Activated T-cell treated with anti-CD3 and anti-CD28 coated beads, Interleukin-2, amount 50 U/mL, for 4 hours (primary cell): ENCODE measurements at regions not wholly inside any gene's neighbourhood (a gene's known extent, or its start where the extent isn't known, plus 50 kb on each side); places are given as distances from the start of the nearest gene placed in this dataset.
"Not testable (repeated sequence)": the region's sequence is repeated elsewhere in the genome, so short reads cannot be mapped to it uniquely, and the experiment has no call there.

Experiments
- ATAC-seq, 2 donors: fragments of 200-7000 bp; cut with Tn5 transposase; one replicate each; pipeline ENCODE4 v1.10.0; 2021
- DNase-seq: peaks from one replicate; pipeline ENCODE4 v3.0.0-alpha.2; 2020
- H3K27me3 Mint-ChIP-seq: one replicate; pipeline ENCODE4 v1.8.0; 2021; ENCODE audit warnings: low read depth, mixed read lengths
- H3K36me3 Mint-ChIP-seq: one replicate; pipeline ENCODE4 v1.8.0; 2022; ENCODE audit warnings: mixed read lengths; ENCODE audit not compliant: insufficient read depth
- H3K4me1 Mint-ChIP-seq: one replicate; pipeline ENCODE4 v1.8.0; 2021; ENCODE audit warnings: low read depth, mixed read lengths
- H3K4me3 Mint-ChIP-seq: one replicate; pipeline ENCODE4 v1.8.0; 2021; ENCODE audit warnings: mild to moderate bottlenecking, moderate library complexity, mixed read lengths
- H3K9me3 Mint-ChIP-seq: one replicate; pipeline ENCODE4 v1.8.0; 2021; ENCODE audit warnings: mixed read lengths

GRCh38 chr1:120972863-120973262 lies 83.3 kb downstream of the PPIAL4A start:
- DNase-seq, H3K27me3 Mint-ChIP-seq, H3K4me1 Mint-ChIP-seq, H3K4me3 Mint-ChIP-seq, H3K9me3 Mint-ChIP-seq, H3K36me3 Mint-ChIP-seq, ATAC-seq: not testable (repeated sequence)

GRCh38 chr1:120973836-120974235 lies 84.3 kb downstream of the PPIAL4A start:
- not testable (repeated sequence) for H3K4me3 Mint-ChIP-seq, ATAC-seq, H3K9me3 Mint-ChIP-seq, H3K36me3 Mint-ChIP-seq, H3K4me1 Mint-ChIP-seq, DNase-seq, H3K27me3 Mint-ChIP-seq

- not testable (repeated sequence) for H3K27me3 Mint-ChIP-seq, H3K36me3 Mint-ChIP-seq, H3K4me1 Mint-ChIP-seq, H3K4me3 Mint-ChIP-seq, H3K9me3 Mint-ChIP-seq, ATAC-seq, DNase-seq
Measured at GRCh38 chr1:120977279-120977678, 87.7 kb downstream of the PPIAL4A start.

- H3K36me3 Mint-ChIP-seq, ATAC-seq, H3K9me3 Mint-ChIP-seq, DNase-seq, H3K4me3 Mint-ChIP-seq, H3K4me1 Mint-ChIP-seq, H3K27me3 Mint-ChIP-seq: not testable (repeated sequence)
Measured at GRCh38 chr1:120981489-120982094, 92.0 kb downstream of the PPIAL4A start.

GRCh38 chr1:120994614-120995013 lies 105.0 kb downstream of the PPIAL4A start:
- H3K4me3 Mint-ChIP-seq, H3K9me3 Mint-ChIP-seq, H3K27me3 Mint-ChIP-seq, H3K4me1 Mint-ChIP-seq, H3K36me3 Mint-ChIP-seq, DNase-seq, ATAC-seq: not testable (repeated sequence)

GRCh38 chr1:120995025-120995424 lies 105.5 kb downstream of the PPIAL4A start:
- not testable (repeated sequence) for H3K36me3 Mint-ChIP-seq, DNase-seq, H3K27me3 Mint-ChIP-seq, H3K4me1 Mint-ChIP-seq, H3K4me3 Mint-ChIP-seq, H3K9me3 Mint-ChIP-seq
- peak; percentile 78 to 88 for ATAC-seq

- H3K36me3 Mint-ChIP-seq, H3K4me3 Mint-ChIP-seq, H3K9me3 Mint-ChIP-seq, DNase-seq, H3K27me3 Mint-ChIP-seq, H3K4me1 Mint-ChIP-seq: not testable (repeated sequence)
- peak; percentile 63 to 77 for ATAC-seq
Measured at GRCh38 chr1:121001090-121001726, 111.6 kb downstream of the PPIAL4A start.

- not testable (repeated sequence) for H3K9me3 Mint-ChIP-seq, H3K27me3 Mint-ChIP-seq, ATAC-seq, H3K4me3 Mint-ChIP-seq, DNase-seq, H3K36me3 Mint-ChIP-seq
- peaks cover 13% of the 10 kb centered on the region for H3K4me1 Mint-ChIP-seq
Measured at GRCh38 chr1:121003230-121003629, 113.7 kb downstream of the PPIAL4A start.

GRCh38 chr1:121006826-121007225 lies 117.3 kb downstream of the PPIAL4A start:
- H3K9me3 Mint-ChIP-seq, H3K36me3 Mint-ChIP-seq, ATAC-seq, DNase-seq, H3K4me3 Mint-ChIP-seq, H3K27me3 Mint-ChIP-seq: not testable (repeated sequence)
- H3K4me1 Mint-ChIP-seq, result peaks cover 13% of the 10 kb centered on the region

GRCh38 chr1:121007755-121008154 lies 118.2 kb downstream of the PPIAL4A start:
- H3K4me1 Mint-ChIP-seq, result peaks cover 13% of the 10 kb centered on the region
- H3K9me3 Mint-ChIP-seq, ATAC-seq, H3K27me3 Mint-ChIP-seq, DNase-seq, H3K36me3 Mint-ChIP-seq: not testable (repeated sequence)
- peak overlapping the region; percentile 81 for H3K4me3 Mint-ChIP-seq

- peak; percentile 7 to 51 for ATAC-seq
- peaks cover 11% of the 10 kb centered on the region for H3K4me1 Mint-ChIP-seq
- H3K27me3 Mint-ChIP-seq, H3K9me3 Mint-ChIP-seq, H3K36me3 Mint-ChIP-seq, DNase-seq: not testable (repeated sequence)
- peak overlapping the region; percentile 81 for H3K4me3 Mint-ChIP-seq
Measured at GRCh38 chr1:121008512-121009215, 119.1 kb downstream of the PPIAL4A start.

GRCh38 chr1:121009216-121010057 lies 119.9 kb downstream of the PPIAL4A start:
- H3K9me3 Mint-ChIP-seq, H3K36me3 Mint-ChIP-seq, H3K4me1 Mint-ChIP-seq, H3K27me3 Mint-ChIP-seq: not testable (repeated sequence)
- peak overlapping the region; percentile 81 for H3K4me3 Mint-ChIP-seq
- ATAC-seq (peak; percentile 71 to 79), DNase-seq (peak; percentile 29)

GRCh38 chr1:121010141-121010540 lies 120.6 kb downstream of the PPIAL4A start:
- not testable (repeated sequence) for H3K36me3 Mint-ChIP-seq, H3K27me3 Mint-ChIP-seq, ATAC-seq, H3K9me3 Mint-ChIP-seq, H3K4me3 Mint-ChIP-seq, DNase-seq, H3K4me1 Mint-ChIP-seq

- ATAC-seq, H3K4me1 Mint-ChIP-seq, H3K27me3 Mint-ChIP-seq, H3K36me3 Mint-ChIP-seq, DNase-seq, H3K9me3 Mint-ChIP-seq, H3K4me3 Mint-ChIP-seq: not testable (repeated sequence)
Measured at GRCh38 chr1:121013181-121013580, 123.6 kb downstream of the PPIAL4A start.
